Kidney epithelial cell (primary cell): ENCODE measurements at regions not wholly inside any gene's neighbourhood (a gene's known extent, or its start where the extent isn't known, plus 50 kb on each side); places are given as distances from the start of the nearest gene placed in this dataset.

Experiments used
- DNase-seq: peaks from one replicate; pipeline ENCODE4 v3.0.0-alpha.2; 2010; ENCODE audit warnings: low read depth
- H3K27me3 ChIP-seq: 2 replicates; pipeline ENCODE4 v1.6.0; 2011; ENCODE audit warnings: low read length; ENCODE audit not compliant: control insufficient read depth, insufficient read depth
- H3K36me3 ChIP-seq: 2 replicates; pipeline ENCODE4 v1.5.1; 2011; ENCODE audit warnings: low read length; ENCODE audit not compliant: control insufficient read depth, insufficient read depth
- H3K4me3 ChIP-seq: 2 replicates; pipeline ENCODE4 v1.5.1; 2011; ENCODE audit warnings: low read depth, mild to moderate bottlenecking, control low read depth, low read length
- TF ChIP-seq, protein P1 (sequence below): IDR thresholded peaks from 2 replicates; pipeline ENCODE4 v1.5.1; 2011; ENCODE audit warnings: mild to moderate bottlenecking, moderate library complexity, low read length, control low read depth, inconsistent platforms; ENCODE audit not compliant: insufficient read depth, poor library complexity, severe bottlenecking

DNA sequence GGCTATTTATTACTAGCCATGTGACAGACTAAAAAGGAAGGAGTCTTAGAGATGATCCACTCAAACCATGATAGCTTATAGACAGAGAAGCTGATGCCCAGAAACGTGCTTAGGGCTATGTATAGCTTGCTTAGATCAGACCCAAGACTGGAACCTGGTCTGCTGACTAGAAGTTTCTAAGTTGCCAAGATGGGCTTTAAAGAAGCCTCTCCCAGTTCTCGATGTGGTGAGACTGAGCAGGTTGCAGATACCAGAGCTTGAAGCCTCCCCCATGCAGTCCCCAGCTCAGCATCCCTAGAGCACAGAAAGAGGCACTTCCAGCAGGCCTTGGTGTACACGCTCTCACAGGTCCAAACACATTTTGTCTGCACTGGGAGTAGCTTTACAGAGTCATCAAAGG lies 51.1 kb upstream of the ATP10B start:
- Histone ChIP-seq H3K4me3 (no peak overlapping the region), H3K36me3 (no peaks in the 10 kb centered on the region), H3K27me3 (no peaks in the 10 kb centered on the region)
- TF ChIP-seq, protein P1, sequence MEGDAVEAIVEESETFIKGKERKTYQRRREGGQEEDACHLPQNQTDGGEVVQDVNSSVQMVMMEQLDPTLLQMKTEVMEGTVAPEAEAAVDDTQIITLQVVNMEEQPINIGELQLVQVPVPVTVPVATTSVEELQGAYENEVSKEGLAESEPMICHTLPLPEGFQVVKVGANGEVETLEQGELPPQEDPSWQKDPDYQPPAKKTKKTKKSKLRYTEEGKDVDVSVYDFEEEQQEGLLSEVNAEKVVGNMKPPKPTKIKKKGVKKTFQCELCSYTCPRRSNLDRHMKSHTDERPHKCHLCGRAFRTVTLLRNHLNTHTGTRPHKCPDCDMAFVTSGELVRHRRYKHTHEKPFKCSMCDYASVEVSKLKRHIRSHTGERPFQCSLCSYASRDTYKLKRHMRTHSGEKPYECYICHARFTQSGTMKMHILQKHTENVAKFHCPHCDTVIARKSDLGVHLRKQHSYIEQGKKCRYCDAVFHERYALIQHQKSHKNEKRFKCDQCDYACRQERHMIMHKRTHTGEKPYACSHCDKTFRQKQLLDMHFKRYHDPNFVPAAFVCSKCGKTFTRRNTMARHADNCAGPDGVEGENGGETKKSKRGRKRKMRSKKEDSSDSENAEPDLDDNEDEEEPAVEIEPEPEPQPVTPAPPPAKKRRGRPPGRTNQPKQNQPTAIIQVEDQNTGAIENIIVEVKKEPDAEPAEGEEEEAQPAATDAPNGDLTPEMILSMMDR, result no peak
- DNase-seq, result no peak
